GM18517 (cell line): ENCODE measurements at regions not wholly inside any gene's neighbourhood (a gene's known extent, or its start where the extent isn't known, plus 50 kb on each side); places are given as distances from the start of the nearest gene placed in this dataset.
"Not testable (repeated sequence)": the region's sequence is repeated elsewhere in the genome, so short reads cannot be mapped to it uniquely, and the experiment has no call there.

Experiments
- ATAC-seq: cut with Tn5 transposase; IDR thresholded peaks from one replicate; pipeline ENCODE4 v1.9.1; 2021; ENCODE audit warnings: mild to moderate bottlenecking, moderate library complexity; ENCODE audit not compliant: unreplicated experiment

DNA sequence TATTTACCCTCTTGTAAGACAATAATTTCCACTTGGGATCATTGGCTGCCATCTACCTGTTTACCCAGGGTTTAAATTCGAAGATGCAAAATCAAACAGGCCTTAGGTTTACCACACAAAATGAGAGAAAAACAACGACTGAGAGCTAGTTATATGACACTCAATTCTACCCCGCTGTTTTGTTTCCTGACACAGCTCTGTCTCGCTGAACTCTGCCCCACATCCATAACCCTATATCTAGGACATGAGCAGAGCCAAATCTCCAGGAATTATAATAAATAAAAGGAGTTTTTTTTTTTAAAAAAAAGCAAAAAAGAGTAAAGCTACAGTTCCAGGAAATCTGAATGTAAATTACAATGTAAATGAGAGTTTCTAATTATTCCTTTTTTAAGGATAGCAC lies 165.4 kb upstream of the NR2F2 start:
- ATAC-seq = no peak

DNA sequence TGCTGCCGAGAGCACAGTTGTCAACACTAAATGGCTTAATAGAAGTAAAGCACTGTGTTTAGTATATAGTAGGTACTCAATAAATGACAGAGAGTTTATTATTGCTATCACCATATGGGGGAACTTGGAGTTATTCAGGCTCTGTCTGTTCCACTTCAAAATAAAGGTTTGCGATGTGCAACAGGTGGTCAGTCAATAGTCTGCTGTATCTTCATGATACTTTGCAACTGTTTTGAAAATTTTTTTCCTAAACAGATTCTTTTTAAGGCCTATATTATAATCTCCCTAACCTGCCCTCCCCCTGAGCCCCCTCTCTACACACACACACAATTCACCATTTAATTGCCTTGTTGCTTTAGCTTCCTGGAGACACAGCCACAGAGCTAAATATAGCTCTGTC lies 164.7 kb upstream of the NR2F2 start:
- ATAC-seq = no peak

DNA sequence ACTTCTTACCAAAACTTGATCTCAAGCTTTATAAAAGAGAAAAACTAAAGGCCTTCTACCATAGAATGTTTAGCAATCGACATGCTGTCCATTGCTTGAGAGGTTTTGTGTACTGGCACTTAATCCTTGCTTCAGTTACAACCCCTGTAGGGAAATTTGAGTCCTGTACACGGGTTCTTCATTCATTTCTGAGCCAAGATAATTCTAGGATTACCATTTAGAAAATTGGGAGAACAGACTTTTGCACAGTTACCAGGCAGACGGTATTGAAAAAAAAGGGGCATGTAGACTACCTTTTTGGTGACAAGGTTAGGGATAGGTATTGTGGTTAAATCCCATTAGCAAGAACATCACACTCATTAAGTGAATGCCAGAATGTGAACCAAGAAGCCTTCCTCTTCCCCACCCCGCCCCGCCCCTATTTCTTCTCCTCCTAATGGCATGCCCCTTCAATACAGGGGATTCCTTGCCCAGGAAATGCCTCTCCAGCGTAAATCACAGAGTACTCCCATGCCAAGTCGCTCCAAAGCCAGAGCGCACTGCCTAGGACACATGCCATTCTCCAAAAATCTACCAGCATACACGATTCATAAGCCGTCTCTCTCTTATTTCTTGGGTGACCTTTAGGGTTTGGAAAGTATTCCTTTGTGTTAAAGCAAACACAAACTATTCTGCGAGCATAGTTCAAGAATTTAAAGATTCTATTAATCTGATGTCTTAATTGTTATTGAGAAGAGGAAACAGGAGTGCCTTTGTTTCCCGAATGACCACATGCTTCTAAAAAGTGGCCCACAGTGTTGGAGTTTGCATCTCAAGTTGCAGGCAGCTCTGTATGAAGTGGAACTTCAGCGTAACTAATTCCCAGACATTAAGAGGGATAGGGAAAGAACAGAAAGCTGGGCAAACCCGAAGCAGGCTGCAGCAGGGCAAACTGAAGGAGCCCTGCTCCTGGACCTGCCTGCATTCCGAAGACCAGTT lies 164.0 kb upstream of the NR2F2 start:
- ATAC-seq = no peak

DNA sequence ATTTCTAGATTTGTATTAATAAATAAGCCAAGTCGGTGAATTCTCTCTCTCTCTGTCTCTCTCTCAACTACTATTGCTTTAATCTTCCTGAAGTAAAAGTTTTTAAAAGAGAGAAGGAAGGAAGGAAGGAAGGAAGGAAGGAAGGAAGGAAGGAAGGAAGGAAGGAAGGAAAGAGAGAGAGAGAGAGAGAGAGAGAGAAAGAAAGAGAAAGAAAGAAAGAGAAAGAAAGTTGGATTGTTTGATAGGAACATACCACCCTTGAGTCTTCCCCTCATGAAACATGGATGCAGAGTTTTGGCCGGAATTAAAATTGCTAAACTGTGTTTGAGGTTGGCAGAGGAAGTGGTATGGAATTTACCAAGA lies 159.9 kb upstream of the NR2F2 start:
- not testable (repeated sequence) for ATAC-seq

DNA sequence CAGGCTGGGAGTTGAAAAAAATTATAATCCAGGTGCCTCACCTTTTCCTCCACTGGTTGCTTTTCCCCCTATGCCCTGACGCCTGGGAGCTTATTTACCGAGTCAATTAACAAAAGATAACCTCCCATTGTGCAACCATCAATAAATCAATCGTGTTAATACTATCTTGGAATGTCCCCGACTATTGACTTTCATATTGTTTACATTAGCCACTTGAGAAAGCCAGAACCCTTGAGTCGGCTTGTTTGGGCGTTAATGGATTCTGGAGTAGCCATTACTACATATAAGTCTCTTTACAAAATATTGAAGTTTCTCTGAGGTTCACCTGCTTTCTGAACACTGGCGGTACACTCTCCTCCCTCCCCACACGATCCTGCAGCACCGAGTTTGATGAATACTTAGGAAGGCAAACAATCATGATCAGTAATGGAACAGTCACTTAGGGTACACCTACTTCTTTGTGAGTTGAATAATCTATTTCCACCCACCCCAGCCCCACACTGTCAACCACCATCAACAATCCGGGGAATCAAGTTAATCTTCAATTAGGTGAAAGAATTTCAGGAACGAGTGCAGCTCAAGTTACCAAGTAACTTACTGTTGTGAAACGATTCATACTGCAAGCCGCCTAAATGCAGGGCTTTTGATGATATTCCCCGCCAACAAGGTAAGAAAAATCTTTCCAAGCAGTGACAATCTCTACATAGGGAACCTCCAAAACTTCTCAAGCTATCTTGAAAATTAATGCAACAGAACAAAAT lies 159.3 kb upstream of the NR2F2 start:
- no peak for ATAC-seq

DNA sequence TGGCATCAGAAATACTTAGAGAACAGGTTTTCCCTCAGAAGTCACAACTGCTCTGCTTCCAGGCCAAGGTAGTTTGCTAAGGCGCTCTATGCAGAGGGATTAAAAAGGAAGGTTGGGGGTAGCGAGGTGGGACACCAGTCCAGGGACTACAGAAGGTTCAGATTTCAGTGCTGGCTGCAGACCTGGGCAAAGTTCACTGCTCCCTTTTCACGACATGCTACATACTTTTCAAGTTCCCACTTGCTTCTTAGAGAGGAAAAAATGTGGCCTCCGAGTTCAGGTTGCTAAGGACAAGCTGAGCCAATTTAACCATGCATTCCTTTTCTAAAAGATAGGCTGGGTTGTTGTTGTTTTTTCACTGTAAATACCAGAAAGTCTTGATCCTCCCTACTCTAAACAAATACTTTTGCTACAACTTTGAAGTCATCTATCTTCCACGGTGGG lies 158.6 kb upstream of the NR2F2 start:
- ATAC-seq = no peak

DNA sequence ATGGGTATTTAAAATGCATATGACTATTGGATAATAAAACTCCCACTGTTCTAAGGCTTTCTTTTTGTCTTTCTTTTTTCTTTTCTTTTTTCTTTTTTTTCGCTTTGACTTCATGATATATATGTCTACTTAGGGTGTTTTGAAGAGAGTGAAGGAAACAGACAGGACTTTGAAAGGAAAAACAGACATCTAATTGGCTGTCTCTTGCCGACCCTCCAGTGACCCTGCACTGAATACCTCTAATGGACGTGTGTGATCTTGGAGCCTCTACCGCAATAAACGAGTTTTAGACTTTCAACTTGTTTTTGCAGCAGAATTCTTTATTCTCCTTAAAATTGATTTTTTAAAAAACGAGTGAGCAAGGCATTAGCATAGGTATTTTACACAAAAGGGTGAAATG lies 158.1 kb upstream of the NR2F2 start:
- ATAC-seq = no peak

DNA sequence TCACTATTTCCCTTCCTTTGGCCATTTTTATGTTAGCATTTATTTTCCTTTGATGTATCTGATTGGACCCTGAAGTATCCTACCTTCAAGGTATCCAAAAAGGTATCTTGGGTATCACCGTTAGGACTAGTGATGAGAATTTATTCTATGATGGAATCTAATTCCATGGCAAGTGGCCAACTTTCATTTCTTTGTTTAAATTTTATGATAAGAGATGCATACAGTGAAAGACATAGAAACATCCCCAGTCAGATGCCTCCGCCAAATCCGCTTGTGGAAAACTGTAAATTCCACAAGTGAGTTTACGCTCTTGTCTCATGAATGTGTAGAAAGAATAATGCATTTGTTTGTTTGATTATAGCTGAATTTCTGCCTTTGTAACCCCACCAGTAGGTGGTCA lies 153.7 kb upstream of the NR2F2 start:
- ATAC-seq = no peak

DNA sequence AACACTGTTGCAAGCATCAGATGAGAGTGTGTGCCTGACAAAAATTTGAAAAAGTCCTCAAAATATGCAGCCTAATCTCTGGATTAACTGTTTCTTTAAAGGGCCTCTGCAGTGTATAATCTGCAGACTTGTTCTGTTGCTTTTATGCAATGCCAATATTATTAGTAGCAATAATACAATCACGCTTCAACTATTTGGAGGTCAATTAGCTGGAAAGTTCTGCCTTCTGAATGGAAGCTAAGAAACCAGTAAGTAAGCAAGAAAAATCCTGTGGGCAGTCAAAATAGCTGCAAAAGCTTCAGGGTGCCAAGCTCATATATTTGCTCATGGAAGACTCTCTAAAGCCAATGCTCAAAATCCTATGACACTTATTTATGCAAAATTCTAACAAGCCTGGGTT lies 153.2 kb upstream of the NR2F2 start:
- no peak for ATAC-seq

DNA sequence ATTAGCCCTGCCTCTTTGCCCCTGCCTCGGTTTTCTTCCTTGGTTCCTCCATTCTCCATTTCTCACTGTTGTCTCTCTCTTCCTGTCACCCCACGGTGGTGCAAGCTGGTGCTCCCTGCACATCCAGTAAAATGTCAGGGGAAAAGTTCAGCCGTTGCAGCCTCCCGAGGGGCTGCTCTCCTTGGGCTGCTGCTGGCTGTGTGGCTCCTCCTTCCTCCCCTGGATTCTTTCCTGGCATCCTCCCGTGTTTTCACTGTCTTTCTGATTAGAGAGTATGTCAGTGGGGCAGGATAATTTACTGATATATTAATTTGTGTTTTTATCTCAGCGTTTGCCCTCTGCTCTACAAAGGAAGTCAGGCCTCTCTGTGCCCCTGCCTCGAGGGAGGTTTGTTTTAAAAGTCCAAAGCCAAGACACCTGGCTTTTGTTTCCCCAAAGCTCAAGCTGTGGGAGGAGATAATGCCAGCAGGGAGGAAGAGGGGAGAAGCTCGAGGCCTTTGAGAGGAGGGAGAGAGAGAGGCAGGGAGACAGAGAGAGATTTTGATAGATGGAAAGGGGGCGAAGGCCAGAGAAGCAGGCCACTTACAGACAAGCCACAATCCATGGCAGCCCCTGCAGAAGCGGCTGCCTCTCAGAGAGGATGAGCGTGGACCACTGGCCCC lies 150.3 kb upstream of the NR2F2 start:
- no peak for ATAC-seq

DNA sequence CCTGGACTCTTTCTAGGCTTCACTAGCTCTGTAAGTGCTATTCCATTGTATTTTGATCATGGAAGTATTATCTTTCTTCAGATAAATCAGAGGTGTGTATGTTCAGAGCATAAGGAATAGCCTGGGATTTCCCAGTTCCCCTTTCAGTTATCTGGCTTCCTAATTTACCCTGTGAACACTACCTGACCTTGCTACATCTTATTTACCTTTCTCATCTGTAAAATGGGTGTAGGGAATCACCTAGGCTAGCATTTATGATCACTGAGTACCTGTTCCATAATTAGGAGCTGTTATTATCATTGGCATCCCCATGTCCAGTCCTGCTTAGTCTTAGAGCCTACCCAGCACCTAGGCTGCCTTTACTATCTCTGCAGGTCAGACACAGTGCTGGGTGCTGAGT lies 149.3 kb upstream of the NR2F2 start:
- no peak for ATAC-seq

DNA sequence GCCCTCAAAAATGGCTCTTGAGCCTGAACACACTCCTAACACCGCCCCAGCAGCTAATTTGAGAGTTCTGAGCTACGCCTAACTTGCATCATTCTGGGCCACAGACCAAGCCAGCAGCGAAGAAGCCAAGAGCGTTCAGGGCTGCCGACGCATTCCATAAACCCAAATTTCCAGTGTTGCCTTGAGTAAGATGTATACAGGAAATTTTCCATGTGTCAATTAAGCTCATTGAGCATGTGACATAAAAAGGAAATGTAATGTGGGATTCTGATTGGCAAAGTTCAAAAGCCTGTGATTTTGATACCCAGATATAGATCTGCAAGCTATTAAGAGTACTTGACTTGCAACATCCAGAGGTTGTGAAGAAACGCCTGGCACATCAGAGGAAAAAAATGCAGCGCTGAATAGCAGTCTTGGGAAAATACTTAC lies 148.6 kb upstream of the NR2F2 start:
- no peak for ATAC-seq

DNA sequence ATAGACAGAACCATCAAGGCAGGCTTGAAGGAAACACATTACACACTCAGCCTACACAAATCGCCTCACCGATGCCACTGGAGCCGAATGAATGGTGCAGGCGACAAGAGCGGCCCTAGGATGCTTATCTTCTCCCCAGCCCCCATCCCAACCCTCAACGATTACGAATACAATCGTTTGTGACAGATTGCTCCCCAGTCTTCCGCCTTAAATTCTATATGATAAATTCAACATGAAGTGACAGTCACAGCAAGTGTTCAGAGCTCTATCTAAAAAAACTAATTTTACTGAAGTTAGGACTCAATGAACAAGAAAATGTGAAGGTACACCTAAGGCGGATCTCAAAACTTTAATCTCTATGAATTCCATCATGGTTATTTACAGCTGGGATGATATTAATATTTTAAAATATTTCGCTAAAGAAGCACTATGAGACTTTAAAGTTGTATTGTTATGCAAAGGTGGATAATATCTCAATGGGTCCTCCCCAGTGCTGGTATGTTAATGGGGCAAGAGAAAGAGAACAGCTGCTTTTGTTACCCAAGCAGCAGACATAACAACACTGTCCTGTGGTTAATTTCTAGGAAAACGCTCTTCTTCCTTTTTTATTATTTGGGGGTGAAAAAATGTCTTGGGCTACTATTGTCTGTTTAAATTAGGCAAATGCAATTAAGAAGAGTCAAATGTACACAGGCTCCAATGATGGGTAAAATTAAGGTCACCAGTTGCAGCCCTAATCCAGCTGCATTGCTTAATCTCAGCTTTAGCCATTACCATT lies 147.6 kb upstream of the NR2F2 start:
- no peak for ATAC-seq

DNA sequence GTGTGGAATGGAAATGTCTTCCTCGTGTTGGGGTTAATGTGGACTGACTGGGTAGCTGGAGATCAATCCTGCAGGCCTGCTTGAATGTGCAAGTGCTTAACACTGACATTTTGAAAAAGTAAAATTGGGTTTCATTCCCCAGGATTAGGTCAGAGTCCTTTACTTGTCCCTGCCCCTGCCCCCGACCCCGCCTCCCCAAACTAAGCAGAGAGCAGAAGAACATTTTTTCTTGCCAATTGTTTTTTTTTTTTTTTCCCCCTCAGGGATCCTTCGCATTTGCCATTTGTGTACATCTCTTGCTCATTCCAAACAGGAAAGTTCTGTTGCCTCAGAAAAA lies 147.0 kb upstream of the NR2F2 start:
- no peak for ATAC-seq

DNA sequence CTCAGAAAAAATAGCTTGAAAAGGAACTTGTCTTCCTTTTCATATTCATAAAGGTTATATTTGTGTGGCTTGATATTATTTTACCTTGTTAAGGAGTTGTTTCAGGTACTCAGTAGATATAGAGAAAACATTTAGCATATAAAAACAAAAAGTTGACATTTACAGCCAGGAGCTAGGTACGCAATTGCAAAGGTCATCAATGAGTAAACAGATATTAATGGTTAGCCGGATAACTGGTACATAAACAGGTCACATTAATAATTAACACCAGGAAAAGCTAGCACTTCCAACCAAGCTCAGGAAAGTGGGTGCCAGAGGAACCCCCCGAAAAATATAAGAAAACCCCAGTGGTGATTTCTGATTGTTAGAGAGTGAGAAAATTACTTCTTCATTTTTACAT lies 146.6 kb upstream of the NR2F2 start:
- no peak for ATAC-seq

DNA sequence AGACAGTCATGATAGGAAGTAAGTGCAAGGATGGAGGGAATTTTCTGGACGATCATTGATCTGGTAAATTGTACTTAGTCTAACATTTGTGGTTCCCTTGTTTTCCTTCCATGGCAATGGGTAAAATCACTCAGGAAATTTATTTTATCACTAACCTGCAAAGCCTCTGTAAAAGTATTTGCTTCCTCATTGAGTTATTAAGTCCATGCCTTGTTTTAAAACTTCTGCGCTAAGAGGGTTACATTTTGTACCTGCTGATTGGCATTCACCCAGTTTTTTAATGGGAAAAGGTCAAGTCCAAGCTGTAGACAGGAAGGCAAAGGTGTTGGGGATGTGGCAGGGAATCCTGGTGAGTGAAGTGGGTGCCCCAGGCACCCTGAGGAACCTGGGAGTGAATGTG lies 146.2 kb upstream of the NR2F2 start:
- ATAC-seq = no peak

DNA sequence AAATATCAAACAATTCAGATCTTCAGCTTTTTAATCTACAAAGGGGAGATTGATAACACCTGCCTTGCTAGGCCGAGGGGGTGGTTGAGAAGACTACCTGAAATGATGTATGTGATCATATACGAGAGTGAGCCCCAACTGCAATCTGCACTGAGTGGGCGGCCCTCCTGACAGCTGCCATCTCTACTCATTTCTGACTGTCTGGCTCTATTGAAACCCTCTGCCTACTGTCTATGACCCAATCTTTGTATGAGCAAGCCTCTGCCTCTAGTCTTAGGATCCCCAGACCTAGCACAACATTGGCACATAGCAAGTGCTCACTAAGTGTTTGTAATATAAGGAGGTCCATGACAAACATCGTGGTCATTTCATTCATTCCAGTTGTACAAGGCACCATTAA lies 144.4 kb upstream of the NR2F2 start:
- no peak for ATAC-seq

DNA sequence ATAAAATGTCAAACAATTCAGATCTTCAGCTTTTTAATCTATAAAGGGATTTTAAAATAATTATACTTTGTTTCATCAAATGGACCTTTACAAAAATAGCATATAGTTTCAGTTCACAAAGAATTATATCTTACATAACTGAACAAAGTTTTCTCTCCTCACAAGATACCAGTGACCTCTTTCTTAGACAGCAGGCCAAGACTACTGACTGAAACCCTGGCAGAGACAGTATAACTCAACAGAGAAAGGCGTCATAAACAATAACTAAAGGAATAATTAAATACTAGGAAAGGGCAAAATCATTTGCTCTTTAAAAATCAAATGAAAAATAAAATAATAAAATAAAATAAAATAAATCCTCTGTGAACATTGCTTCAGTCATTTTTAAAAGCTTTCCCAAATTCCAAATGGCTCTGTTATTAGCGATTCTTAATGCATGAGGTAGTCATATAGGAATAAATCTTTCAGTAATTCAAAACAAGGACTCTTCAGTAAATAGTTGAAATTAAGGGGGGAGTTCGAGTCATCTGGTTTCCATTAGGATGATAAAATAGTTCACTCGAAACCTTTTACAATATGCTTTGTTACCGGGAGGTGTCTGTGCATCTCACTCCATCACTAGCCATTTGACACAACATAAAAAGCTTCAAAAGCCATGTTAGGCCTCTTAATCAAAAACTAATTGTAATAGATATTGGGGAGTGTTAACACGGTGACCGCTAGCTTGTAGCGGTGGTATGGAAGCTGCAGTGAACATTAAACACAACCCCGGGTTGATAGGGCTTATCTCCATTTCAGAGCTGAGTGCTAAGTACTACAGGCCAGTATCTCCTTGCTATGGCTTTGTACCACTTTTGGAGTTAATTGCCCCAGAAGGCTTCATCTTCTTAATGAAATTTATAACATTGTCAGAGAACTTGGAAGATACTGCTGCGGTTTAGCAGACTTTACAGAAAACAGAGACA lies 142.9 kb upstream of the NR2F2 start:
- ATAC-seq = no peak

DNA sequence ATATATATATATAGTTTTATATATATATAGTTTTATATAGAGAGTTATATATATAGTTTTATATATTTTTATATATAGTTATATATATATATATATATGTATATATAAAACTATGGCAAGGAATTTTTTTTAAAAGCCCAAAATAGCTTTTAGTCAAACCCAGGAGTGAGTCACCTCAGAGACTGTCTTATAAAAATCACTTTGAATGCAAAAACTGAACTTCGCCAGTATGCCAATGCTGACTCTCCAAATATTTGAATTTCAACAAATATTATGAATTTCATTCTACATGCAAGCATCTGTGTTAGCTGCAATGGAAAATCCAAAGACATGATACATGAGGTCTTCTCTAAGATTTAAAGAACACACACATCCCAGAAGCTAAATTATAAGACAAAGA lies 132.8 kb upstream of the NR2F2 start:
- ATAC-seq = no peak

DNA sequence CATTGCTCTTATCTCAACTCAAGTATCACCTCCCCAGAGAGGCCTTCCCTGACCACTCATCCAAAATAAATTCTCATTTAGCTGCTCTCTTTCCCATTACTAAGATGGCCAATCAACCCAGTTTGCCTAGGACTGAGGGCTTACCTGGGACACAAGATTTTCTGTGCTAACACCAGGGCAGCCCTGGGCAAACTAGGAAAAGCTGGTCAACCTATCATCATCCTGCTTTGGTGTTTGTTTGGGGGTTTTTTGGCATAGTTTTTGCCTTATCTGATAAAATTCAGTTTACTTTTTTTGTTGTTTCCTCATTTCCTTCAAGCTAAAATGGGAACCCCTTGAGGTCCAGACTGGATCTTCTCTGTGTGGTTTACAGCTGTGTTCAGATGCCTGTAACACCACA lies 131.4 kb upstream of the NR2F2 start:
- no peak for ATAC-seq
